Right lobe of liver (tissue), 6 donors: ENCODE measurements at regions not wholly inside any gene's neighbourhood (a gene's known extent, or its start where the extent isn't known, plus 50 kb on each side); places are given as distances from the start of the nearest gene placed in this dataset.

Source experiments
- ATAC-seq, 4 donors: fragments of 200-7000 bp; cut with Tn5 transposase; one replicate each; pipeline ENCODE4 v1.9.1; 2020; ENCODE audit warnings: mild to moderate bottlenecking in 4 of 4, moderate library complexity in 4 of 4
- DNase-seq, 3 donors: peaks; one replicate each; pipeline ENCODE4 v3.0.0-alpha.2; 2020
- H3K27ac ChIP-seq, 3 donors: fragments of 200-600 bp; one replicate each; pipeline ENCODE4 v1.8.0; 2022
- H3K27me3 ChIP-seq, 2 donors: fragments of 200-600 bp; one replicate each; pipeline ENCODE4 v1.8.0; 2022
- H3K36me3 ChIP-seq, 4 donors: fragments of 200-600 bp; sonication (generic) in 1 of 4; one replicate each; pipeline versions ENCODE4 v1.5.1 to v1.8.0; 2017 to 2022; ENCODE audit warnings: control low read depth in 1 of 4
- H3K4me1 ChIP-seq, 4 donors: fragments of 200-600 bp; sonication (generic) in 1 of 4; one replicate each; pipeline versions ENCODE4 v1.5.1 to v1.8.0; 2017 to 2022; ENCODE audit warnings: control low read depth in 1 of 4
- H3K4me3 ChIP-seq, 3 donors: fragments of 200-600 bp; one replicate each; pipeline ENCODE4 v1.8.0; 2022
- H3K9me3 ChIP-seq, 4 donors: fragments of 200-600 bp; sonication (generic) in 1 of 4; one replicate each; pipeline versions ENCODE4 v1.5.1 to v1.8.0; 2017 to 2022; ENCODE audit warnings: control low read depth in 1 of 4
- POLR2A ChIP-seq: fragments of 450-650 bp; IDR thresholded peaks from one replicate; pipeline ENCODE4 v1.6.1; 2017; ENCODE audit warnings: antibody characterized with exemption, mild to moderate bottlenecking
- WGBS: methylation state at CpG from one replicate; pipeline ENCODE4 v1.1.6; 2018; ENCODE audit warnings: low coverage, low lambda C conversion rate; ENCODE audit not compliant: insufficient coverage; ENCODE audit errors: missing lambda C conversion rate; 5-methylcytosine and 5-hydroxymethylcytosine counted together
- intact Hi-C, 2 donors: fragments of 100-400 bp; cut with DNase I; formaldehyde crosslinking; loops; one replicate each; pipeline versions ENCODE4 v1.11.2 to v1.14.1; 2022
- TF ChIP-seq, protein P1 (sequence below), 4 donors: fragments of 200-600 bp in 3 of 4; fragments of 450-650 bp in 1 of 4; IDR thresholded peaks; one replicate each; pipeline versions ENCODE4 v1.5.1 to v1.8.0; 2016 to 2022; ENCODE audit warnings: antibody characterized with exemption in 4 of 4, mild to moderate bottlenecking in 2 of 4
- donor health status: DM: no; HTN: yes; CAD: no.
- donor health status: DM: no; HTN: no; CAD: no.
- donor health status: DM: no; HTN: no; CAD: no.
- donor health status: DM: no; HTN: yes; CAD: no.
- donor health status: DM: no; HTN: yes; CAD: no.

DNA sequence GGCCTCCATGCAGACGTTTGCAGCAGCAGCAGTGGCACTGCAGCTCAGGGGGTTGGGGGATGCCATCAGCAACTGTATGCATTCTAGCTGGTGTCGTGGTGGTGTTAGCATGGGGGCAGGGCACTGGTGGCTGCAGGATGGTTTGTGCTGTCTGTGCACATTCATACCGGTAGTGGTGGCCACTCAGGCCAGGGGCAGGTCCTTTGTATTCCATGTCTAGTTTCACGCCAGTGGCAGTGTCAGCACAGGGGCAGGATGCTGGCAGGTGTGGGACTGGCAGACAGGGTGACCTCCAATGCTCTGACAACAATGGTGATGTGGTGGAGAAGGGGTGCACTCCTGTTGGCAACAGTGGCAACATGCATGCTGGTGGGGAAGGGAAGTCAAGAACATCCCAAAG lies 194.2 kb upstream of the LRRC7 start:
- DNase-seq (no peak), ATAC-seq (no peak)
- H3K27me3 ChIP-seq: no peaks in the 10 kb centered on the region
- intact Hi-C loops: no loop called here
- WGBS: 60% methylated on average over 2 of the region's 4 CpGs
- TF ChIP-seq, protein P1, sequence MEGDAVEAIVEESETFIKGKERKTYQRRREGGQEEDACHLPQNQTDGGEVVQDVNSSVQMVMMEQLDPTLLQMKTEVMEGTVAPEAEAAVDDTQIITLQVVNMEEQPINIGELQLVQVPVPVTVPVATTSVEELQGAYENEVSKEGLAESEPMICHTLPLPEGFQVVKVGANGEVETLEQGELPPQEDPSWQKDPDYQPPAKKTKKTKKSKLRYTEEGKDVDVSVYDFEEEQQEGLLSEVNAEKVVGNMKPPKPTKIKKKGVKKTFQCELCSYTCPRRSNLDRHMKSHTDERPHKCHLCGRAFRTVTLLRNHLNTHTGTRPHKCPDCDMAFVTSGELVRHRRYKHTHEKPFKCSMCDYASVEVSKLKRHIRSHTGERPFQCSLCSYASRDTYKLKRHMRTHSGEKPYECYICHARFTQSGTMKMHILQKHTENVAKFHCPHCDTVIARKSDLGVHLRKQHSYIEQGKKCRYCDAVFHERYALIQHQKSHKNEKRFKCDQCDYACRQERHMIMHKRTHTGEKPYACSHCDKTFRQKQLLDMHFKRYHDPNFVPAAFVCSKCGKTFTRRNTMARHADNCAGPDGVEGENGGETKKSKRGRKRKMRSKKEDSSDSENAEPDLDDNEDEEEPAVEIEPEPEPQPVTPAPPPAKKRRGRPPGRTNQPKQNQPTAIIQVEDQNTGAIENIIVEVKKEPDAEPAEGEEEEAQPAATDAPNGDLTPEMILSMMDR (IDR thresholded peaks at IDR 0.05): no peak
- no peak for TF ChIP-seq POLR2A
- H3K4me3 ChIP-seq: no peak overlapping the region
- H3K9me3 ChIP-seq: no peaks in the 10 kb centered on the region
- H3K27ac ChIP-seq: no peak overlapping the region
- no peaks in the 10 kb centered on the region for H3K4me1 ChIP-seq
- no peaks in the 10 kb centered on the region for H3K36me3 ChIP-seq

DNA sequence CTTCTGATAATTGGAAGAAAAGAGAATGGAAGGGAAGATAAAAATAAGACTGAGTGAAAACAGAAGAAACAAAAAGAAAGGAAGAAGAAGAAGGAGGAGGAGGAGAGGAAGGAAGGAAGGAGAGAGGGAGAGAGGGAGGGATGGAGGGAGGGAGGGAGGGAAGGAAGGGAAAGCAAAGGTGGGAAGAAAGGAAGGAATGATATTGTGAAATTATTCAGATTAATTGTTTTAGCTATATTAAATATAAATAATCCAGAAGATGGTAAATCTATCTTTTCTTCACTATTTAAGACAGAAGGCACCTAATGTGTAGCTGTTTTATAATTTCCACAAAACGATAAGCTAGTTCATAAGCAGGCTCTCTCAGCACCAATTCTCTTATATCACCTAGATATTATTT lies 191.3 kb upstream of the LRRC7 start:
- Histone ChIP-seq H3K27me3 (no peaks in the 10 kb centered on the region), H3K36me3 (no peaks in the 10 kb centered on the region), H3K4me3 (no peak overlapping the region), H3K9me3 (no peaks in the 10 kb centered on the region), H3K4me1 (no peaks in the 10 kb centered on the region), H3K27ac (no peak overlapping the region)
- no peak for DNase-seq
- TF ChIP-seq POLR2A: no peak
- TF ChIP-seq, protein P1 (IDR thresholded peaks at IDR 0.05): no peak
- intact Hi-C loops: no loop called here
- WGBS: 90% methylated on average over 1 of the region's 1 CpG
- no peak for ATAC-seq

DNA sequence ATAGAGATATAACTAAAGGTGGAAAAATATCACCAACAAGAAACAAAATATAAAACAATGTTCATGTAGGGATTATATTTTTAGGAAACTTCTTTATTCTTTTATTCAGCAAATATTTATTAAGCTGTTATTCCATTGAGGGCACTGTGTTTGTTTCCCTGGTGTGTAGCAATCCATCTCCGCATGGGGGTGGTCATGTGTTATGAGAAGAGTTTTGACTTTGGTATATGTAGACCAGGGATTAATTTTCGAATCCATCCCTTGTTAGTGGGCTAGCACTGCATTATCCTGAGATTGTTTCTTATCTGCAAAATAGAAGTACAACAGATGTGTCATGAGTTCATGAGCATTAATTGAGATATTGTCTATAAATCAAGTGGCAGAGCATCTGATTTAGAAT lies 190.2 kb upstream of the LRRC7 start:
- intact Hi-C loops: no loop called here
- Histone ChIP-seq H3K27ac (no peak overlapping the region), H3K4me3 (no peak overlapping the region), H3K36me3 (no peaks in the 10 kb centered on the region), H3K9me3 (no peaks in the 10 kb centered on the region), H3K27me3 (no peaks in the 10 kb centered on the region), H3K4me1 (no peaks in the 10 kb centered on the region)
- no peak for TF ChIP-seq POLR2A
- TF ChIP-seq, protein P1 (IDR thresholded peaks at IDR 0.05): no peak
- DNase-seq: no peak
- ATAC-seq: no peak
- 40% methylated on average over 2 of the region's 2 CpGs for WGBS

DNA sequence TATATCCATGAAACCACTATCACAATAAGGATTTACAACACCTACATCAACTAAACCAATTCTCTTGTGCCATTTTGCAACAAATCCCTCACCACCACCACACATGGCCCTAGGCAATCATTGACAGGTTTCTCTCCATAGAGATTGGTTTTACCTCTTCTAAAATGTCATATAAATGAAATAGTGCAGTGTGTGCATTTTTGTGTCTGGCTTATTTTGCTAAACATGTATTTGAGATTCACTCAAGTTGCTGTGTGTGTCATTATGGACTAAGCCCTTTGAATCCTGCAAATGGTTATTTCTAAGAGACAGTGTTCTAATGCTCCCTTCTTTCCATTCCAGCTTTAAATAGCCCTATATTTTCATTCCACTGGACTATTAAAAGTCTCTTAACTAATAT lies 179.7 kb upstream of the LRRC7 start:
- Histone ChIP-seq H3K4me3 (no peak overlapping the region), H3K9me3 (no peaks in the 10 kb centered on the region), H3K27me3 (no peaks in the 10 kb centered on the region), H3K4me1 (no peaks in the 10 kb centered on the region), H3K27ac (no peak overlapping the region), H3K36me3 (no peaks in the 10 kb centered on the region)
- intact Hi-C loops: no loop called here
- TF ChIP-seq, protein P1 (IDR thresholded peaks at IDR 0.05): no peak
- TF ChIP-seq POLR2A: no peak
- ATAC-seq: no peak
- DNase-seq: no peak

DNA sequence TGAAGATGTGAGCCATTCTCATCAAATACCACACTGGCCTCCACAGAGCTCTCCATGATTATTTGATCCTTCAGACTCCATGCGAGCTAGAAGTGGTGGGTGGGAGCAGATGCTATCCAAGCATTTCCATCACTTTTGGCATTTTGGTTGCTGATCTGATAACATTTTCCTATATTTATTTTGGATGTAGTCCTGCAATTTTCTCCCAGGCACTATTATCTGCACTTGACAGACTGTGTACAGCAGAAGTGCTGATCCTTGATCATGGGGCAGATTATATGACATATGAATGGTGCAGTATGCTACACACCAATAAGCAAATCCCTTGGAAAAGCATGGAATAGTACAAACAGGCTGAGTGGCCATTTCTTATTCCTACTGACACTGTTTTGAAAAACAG lies 167.6 kb upstream of the LRRC7 start:
- intact Hi-C loops: no loop called here
- no peak for TF ChIP-seq POLR2A
- TF ChIP-seq, protein P1 (IDR thresholded peaks at IDR 0.05): no peak
- Histone ChIP-seq H3K36me3 (no peaks in the 10 kb centered on the region), H3K4me3 (no peak overlapping the region), H3K4me1 (no peaks in the 10 kb centered on the region), H3K27ac (no peak overlapping the region), H3K27me3 (no peaks in the 10 kb centered on the region), H3K9me3 (no peaks in the 10 kb centered on the region)
- DNase-seq (no peak), ATAC-seq (no peak)
- 50% methylated on average over 1 of the region's 1 CpG for WGBS
